HEK293 (cell line): ENCODE measurements at regions not wholly inside any gene's neighbourhood (a gene's known extent, or its start where the extent isn't known, plus 50 kb on each side); places are given as distances from the start of the nearest gene placed in this dataset.

Experiments used
- CTCF ChIA-PET: fragments of 350-600 bp; formaldehyde crosslinking; extraction: SDS; loops from one replicate; lab custom pipeline; 2021; ENCODE audit warnings: antibody characterized with exemption; lab: Yijun Ruan, JAX
- POLR2A ChIA-PET: fragments of 300-600 bp; formaldehyde crosslinking; extraction: SDS; loops from one replicate; lab custom pipeline; 2020; ENCODE audit warnings: antibody characterized with exemption, inconsistent platforms; lab: Yijun Ruan, JAX
- H3K27ac ChIP-seq: fragments of 200-500 bp; sonication (Bioruptor generic); 2 replicates; pipeline ENCODE4 v1.5.1; 2014; ENCODE audit warnings: low read depth, low read length, control low read depth, inconsistent platforms; ENCODE audit errors: extremely low read depth
- H3K36me3 ChIP-seq, 2 experiments: fragments of 200-500 bp in 1 of 2; sonication (Bioruptor generic) in 1 of 2; 1 replicate in 1 of 2; 2 replicates in 1 of 2; pipeline ENCODE4 v1.5.1; 2014 to 2017; ENCODE audit warnings: inconsistent platforms in 2 of 2, low read length in 2 of 2; ENCODE audit not compliant: control insufficient read depth in 2 of 2, insufficient read depth in 1 of 2
- H3K4me1 ChIP-seq: fragments of 200-500 bp; sonication (Bioruptor generic); 2 replicates; pipeline ENCODE4 v1.5.1; 2014; ENCODE audit warnings: mild to moderate bottlenecking, low read length, inconsistent platforms; ENCODE audit not compliant: control insufficient read depth, insufficient read depth
- H3K4me3 ChIP-seq: 2 replicates; pipeline ENCODE4 v1.5.1; 2011; ENCODE audit warnings: low read depth, mild to moderate bottlenecking, control low read depth, low read length, moderate library complexity
- H3K9me3 ChIP-seq: fragments of 200-500 bp; sonication (Bioruptor generic); 2 replicates; pipeline ENCODE4 v1.5.1; 2014; ENCODE audit warnings: low read depth, low read length, inconsistent platforms; ENCODE audit not compliant: control insufficient read depth, insufficient read depth
- KLF10 ChIP-seq: fragments of 450-650 bp; IDR thresholded peaks from 2 replicates; pipeline ENCODE4 v1.5.1; 2018; ENCODE audit warnings: missing biosample characterization, mild to moderate bottlenecking, missing genetic modification characterization
- SETDB1 ChIP-seq: IDR thresholded peaks from one replicate; pipeline ENCODE4 v1.6.1; 2017; ENCODE audit warnings: mild to moderate bottlenecking, low read length, moderate library complexity, mixed read lengths; ENCODE audit not compliant: insufficient read length
- SP2 ChIP-seq: fragments of 450-650 bp; formaldehyde crosslinking; IDR thresholded peaks from 2 replicates; pipeline ENCODE4 v1.5.1; 2016; ENCODE audit warnings: missing biosample characterization, missing genetic modification characterization
- YY1 ChIP-seq: fragments of 450-650 bp; formaldehyde crosslinking; IDR thresholded peaks from 2 replicates; pipeline ENCODE4 v1.5.1; 2018; ENCODE audit warnings: missing biosample characterization, missing genetic modification characterization
- ZBTB17 ChIP-seq: fragments of 450-650 bp; formaldehyde crosslinking; IDR thresholded peaks from 2 replicates; pipeline ENCODE4 v1.5.1; 2016; ENCODE audit warnings: missing biosample characterization, missing genetic modification characterization
- ZNF157 ChIP-seq: fragments of 450-650 bp; formaldehyde crosslinking; IDR thresholded peaks from 2 replicates; pipeline ENCODE4 v1.5.1; 2016; ENCODE audit warnings: missing biosample characterization, missing genetic modification characterization
- ZNF2 ChIP-seq: fragments of 450-650 bp; formaldehyde crosslinking; IDR thresholded peaks from 2 replicates; pipeline ENCODE4 v1.5.1; 2016; ENCODE audit warnings: missing biosample characterization, missing genetic modification characterization
- ZNF202 ChIP-seq: fragments of 450-650 bp; formaldehyde crosslinking; IDR thresholded peaks from 2 replicates; pipeline ENCODE4 v1.5.1; 2016; ENCODE audit warnings: missing biosample characterization, missing genetic modification characterization, borderline replicate concordance
- ZNF23 ChIP-seq: fragments of 450-650 bp; formaldehyde crosslinking; IDR thresholded peaks from 2 replicates; pipeline ENCODE4 v1.5.1; 2016; ENCODE audit warnings: missing biosample characterization, missing genetic modification characterization, borderline replicate concordance
- ZNF239 ChIP-seq: fragments of 450-650 bp; formaldehyde crosslinking; IDR thresholded peaks from 2 replicates; pipeline ENCODE4 v1.5.1; 2016; ENCODE audit warnings: missing biosample characterization, missing genetic modification characterization
- ZNF335 ChIP-seq: fragments of 450-650 bp; formaldehyde crosslinking; conservative IDR thresholded peaks from 2 replicates; pipeline ENCODE4 v1.5.1; 2016; ENCODE audit warnings: missing biosample characterization, missing genetic modification characterization
- ZNF366 ChIP-seq: fragments of 450-650 bp; formaldehyde crosslinking; conservative IDR thresholded peaks from 2 replicates; pipeline ENCODE4 v1.5.1; 2016; ENCODE audit warnings: missing biosample characterization, missing genetic modification characterization
- ZNF560 ChIP-seq: fragments of 450-650 bp; formaldehyde crosslinking; IDR thresholded peaks from 2 replicates; pipeline ENCODE4 v1.5.1; 2017; ENCODE audit warnings: missing biosample characterization, missing genetic modification characterization, borderline replicate concordance
- ZNF561 ChIP-seq: fragments of 450-650 bp; IDR thresholded peaks from 2 replicates; pipeline ENCODE4 v1.5.1; 2018; ENCODE audit warnings: missing biosample characterization, missing genetic modification characterization, borderline replicate concordance
- ZNF658 ChIP-seq: fragments of 450-650 bp; formaldehyde crosslinking; IDR thresholded peaks from 2 replicates; pipeline ENCODE4; 2016; ENCODE audit warnings: missing biosample characterization, missing genetic modification characterization
- ZNF76 ChIP-seq: fragments of 450-650 bp; formaldehyde crosslinking; IDR thresholded peaks from 2 replicates; pipeline ENCODE4; 2016; ENCODE audit warnings: low read depth, missing biosample characterization, missing genetic modification characterization, borderline replicate concordance
- ZNF777 ChIP-seq: fragments of 450-650 bp; formaldehyde crosslinking; IDR thresholded peaks from 2 replicates; pipeline ENCODE4 v1.5.1; 2017; ENCODE audit warnings: missing biosample characterization, missing genetic modification characterization, borderline replicate concordance
- ZSCAN23 ChIP-seq: fragments of 450-650 bp; formaldehyde crosslinking; IDR thresholded peaks from 2 replicates; pipeline ENCODE4 v1.5.1; 2016; ENCODE audit warnings: missing biosample characterization, missing genetic modification characterization
- TF ChIP-seq, protein P1 (sequence below): fragments of 450-650 bp; formaldehyde crosslinking; IDR thresholded peaks from 2 replicates; pipeline ENCODE4 v1.5.1; 2016; ENCODE audit warnings: missing biosample characterization, missing genetic modification characterization, borderline replicate concordance
- TF ChIP-seq, protein P2 (sequence below): fragments of 450-650 bp; formaldehyde crosslinking; IDR thresholded peaks from 2 replicates; pipeline ENCODE4 v1.5.1; 2017; ENCODE audit warnings: missing biosample characterization, missing genetic modification characterization
- TF ChIP-seq, protein P3 (sequence below): fragments of 450-650 bp; formaldehyde crosslinking; IDR thresholded peaks from 2 replicates; pipeline ENCODE4 v1.5.1; 2016; ENCODE audit warnings: missing biosample characterization, missing genetic modification characterization

DNA sequence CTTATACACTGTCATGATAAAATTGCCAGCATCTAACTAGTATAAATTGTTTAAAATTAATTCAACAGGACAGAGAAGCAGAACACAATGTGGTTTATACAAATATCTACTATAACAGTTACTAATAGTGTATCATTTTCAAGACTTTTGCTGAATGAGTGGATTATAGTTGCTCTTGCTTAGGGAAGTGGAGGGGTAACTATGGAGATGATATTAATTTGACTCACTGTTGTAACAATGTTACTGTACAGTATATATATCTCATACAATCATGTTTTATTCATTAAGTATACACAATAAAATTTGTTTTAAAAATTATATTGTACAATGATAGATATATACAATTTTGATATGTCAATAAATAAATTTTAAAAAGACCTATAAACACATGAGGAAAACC lies 119.1 kb downstream of the ZPLD1 start:
- no peaks in the 10 kb centered on the region for H3K9me3 ChIP-seq
- no peaks in the 10 kb centered on the region for H3K36me3 ChIP-seq
- no peak overlapping the region for H3K27ac ChIP-seq
- TF ChIP-seq ZNF658 (tag by site-specific recombination): no peak
- TF ChIP-seq ZNF335: no peak
- TF ChIP-seq, protein P1, sequence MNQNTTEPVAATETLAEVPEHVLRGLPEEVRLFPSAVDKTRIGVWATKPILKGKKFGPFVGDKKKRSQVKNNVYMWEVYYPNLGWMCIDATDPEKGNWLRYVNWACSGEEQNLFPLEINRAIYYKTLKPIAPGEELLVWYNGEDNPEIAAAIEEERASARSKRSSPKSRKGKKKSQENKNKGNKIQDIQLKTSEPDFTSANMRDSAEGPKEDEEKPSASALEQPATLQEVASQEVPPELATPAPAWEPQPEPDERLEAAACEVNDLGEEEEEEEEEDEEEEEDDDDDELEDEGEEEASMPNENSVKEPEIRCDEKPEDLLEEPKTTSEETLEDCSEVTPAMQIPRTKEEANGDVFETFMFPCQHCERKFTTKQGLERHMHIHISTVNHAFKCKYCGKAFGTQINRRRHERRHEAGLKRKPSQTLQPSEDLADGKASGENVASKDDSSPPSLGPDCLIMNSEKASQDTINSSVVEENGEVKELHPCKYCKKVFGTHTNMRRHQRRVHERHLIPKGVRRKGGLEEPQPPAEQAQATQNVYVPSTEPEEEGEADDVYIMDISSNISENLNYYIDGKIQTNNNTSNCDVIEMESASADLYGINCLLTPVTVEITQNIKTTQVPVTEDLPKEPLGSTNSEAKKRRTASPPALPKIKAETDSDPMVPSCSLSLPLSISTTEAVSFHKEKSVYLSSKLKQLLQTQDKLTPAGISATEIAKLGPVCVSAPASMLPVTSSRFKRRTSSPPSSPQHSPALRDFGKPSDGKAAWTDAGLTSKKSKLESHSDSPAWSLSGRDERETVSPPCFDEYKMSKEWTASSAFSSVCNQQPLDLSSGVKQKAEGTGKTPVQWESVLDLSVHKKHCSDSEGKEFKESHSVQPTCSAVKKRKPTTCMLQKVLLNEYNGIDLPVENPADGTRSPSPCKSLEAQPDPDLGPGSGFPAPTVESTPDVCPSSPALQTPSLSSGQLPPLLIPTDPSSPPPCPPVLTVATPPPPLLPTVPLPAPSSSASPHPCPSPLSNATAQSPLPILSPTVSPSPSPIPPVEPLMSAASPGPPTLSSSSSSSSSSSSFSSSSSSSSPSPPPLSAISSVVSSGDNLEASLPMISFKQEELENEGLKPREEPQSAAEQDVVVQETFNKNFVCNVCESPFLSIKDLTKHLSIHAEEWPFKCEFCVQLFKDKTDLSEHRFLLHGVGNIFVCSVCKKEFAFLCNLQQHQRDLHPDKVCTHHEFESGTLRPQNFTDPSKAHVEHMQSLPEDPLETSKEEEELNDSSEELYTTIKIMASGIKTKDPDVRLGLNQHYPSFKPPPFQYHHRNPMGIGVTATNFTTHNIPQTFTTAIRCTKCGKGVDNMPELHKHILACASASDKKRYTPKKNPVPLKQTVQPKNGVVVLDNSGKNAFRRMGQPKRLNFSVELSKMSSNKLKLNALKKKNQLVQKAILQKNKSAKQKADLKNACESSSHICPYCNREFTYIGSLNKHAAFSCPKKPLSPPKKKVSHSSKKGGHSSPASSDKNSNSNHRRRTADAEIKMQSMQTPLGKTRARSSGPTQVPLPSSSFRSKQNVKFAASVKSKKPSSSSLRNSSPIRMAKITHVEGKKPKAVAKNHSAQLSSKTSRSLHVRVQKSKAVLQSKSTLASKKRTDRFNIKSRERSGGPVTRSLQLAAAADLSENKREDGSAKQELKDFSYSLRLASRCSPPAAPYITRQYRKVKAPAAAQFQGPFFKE (tag by site-specific recombination): no peak
- TF ChIP-seq ZNF23: no peak
- no peak for TF ChIP-seq ZNF561 (tag by site-specific recombination)
- no peak for TF ChIP-seq ZNF560 (tag by site-specific recombination)
- TF ChIP-seq ZNF239: no peak
- TF ChIP-seq ZBTB17 (tag by site-specific recombination): no peak
- no peak for TF ChIP-seq ZNF777 (tag by site-specific recombination)
- POLR2A ChIA-PET: no interaction called here
- H3K4me3 ChIP-seq: no peak overlapping the region
- CTCF ChIA-PET: no interaction called here
- H3K4me1 ChIP-seq: no peaks in the 10 kb centered on the region

DNA sequence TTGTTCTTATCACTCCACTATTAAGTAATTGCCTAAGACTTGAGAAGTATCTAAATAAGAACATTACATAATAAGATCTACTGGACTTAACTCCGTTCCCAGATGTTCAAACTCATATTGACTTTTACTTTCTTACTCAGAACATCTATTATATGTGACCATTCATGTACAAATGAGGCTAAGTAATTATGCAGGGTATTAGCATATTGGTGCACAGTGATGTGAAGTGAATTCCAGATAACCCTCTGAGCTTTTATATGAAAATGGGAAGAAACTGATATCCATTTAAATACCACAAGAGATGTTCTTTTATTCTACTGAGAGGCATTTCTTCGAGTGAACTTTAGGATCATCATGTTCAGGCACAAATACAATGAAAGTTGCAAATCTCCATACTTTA lies 135.7 kb downstream of the ZPLD1 start:
- no peaks in the 10 kb centered on the region for H3K36me3 ChIP-seq
- H3K4me1 ChIP-seq: no peaks in the 10 kb centered on the region
- H3K9me3 ChIP-seq: no peaks in the 10 kb centered on the region
- no peak overlapping the region for H3K27ac ChIP-seq
- ChIA-PET POLR2A (no interaction called here), CTCF (no interaction called here)
- H3K4me3 ChIP-seq: no peak overlapping the region
- TF ChIP-seq SP2 (tag by site-specific recombination): no peak
- TF ChIP-seq SETDB1: no peak
- no peak for TF ChIP-seq KLF10 (tag by site-specific recombination)
- no peak for TF ChIP-seq ZSCAN23 (tag by site-specific recombination)
- TF ChIP-seq, protein P2, sequence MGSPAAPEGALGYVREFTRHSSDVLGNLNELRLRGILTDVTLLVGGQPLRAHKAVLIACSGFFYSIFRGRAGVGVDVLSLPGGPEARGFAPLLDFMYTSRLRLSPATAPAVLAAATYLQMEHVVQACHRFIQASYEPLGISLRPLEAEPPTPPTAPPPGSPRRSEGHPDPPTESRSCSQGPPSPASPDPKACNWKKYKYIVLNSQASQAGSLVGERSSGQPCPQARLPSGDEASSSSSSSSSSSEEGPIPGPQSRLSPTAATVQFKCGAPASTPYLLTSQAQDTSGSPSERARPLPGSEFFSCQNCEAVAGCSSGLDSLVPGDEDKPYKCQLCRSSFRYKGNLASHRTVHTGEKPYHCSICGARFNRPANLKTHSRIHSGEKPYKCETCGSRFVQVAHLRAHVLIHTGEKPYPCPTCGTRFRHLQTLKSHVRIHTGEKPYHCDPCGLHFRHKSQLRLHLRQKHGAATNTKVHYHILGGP (tag by site-specific recombination): no peak
- no peak for TF ChIP-seq ZNF76 (tag by site-specific recombination)
- TF ChIP-seq, protein P3, sequence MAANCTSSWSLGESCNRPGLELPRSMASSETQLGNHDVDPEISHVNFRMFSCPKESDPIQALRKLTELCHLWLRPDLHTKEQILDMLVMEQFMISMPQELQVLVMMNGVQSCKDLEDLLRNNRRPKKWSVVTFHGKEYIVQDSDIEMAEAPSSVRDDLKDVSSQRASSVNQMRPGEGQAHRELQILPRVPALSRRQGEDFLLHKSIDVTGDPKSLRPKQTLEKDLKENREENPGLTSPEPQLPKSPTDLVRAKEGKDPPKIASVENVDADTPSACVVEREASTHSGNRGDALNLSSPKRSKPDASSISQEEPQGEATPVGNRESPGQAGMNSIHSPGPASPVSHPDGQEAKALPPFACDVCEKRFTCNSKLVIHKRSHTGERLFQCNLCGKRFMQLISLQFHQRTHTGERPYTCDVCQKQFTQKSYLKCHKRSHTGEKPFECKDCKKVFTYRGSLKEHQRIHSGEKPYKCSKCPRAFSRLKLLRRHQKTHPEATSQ: no peak
- TF ChIP-seq ZNF157: no peak
- TF ChIP-seq ZNF202 (tag by site-specific recombination): no peak
- TF ChIP-seq, protein P1 (tag by site-specific recombination): no peak
- no peak for TF ChIP-seq ZNF366 (tag by site-specific recombination)
- no peak for TF ChIP-seq YY1 (tag by site-specific recombination)
- no peak for TF ChIP-seq ZNF2 (tag by site-specific recombination)
